Cerebellar cortex (tissue), 1 donor: ENCODE measurements at regions not wholly inside any gene's neighbourhood (a gene's known extent, or its start where the extent isn't known, plus 50 kb on each side); places are given as distances from the start of the nearest gene placed in this dataset.

ENCODE experiments used
- DNase-seq: peaks from one replicate; pipeline ENCODE4 v3.0.0-alpha.2; 2015; ENCODE audit warnings: low spot score

DNA sequence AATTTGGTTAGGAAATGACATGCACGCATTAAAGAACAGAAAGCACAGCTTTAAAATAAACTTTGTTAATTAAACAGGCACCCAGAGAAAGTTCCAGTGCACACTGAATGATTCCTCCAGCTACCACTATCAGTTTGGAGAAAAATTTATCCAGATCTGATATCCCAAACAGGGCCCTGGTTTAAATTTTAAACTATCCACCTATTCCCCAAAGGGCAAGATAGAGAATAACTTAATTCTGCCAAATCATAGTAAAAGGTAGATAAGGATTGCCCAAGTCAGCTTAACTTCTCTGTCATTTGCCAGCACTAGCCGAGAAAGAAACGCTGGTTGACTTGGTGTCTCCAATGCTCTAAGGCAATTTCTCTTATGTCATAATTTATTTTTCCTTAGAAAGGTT lies 321.9 kb upstream of the PKDCC start:
- no peak for DNase-seq

DNA sequence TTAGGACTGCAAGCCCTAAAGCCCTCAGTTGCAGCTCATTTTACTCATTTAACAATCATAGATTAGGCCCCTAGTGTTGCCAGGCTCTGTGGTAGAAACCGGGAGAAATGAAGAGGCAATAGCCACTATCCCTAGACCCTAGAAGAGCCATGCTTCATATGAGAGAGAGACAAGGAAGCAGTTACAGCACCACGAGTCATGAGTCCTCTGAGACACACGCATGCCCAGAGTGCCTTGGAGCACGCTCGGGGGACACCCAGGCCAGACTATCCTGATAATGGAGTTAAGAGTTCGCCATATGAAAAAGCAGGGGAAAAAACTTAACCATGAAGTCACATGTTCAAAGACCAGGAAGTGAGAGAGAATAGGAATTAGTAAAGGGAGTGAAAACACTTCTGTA lies 321.5 kb upstream of the PKDCC start:
- DNase-seq: no peak

DNA sequence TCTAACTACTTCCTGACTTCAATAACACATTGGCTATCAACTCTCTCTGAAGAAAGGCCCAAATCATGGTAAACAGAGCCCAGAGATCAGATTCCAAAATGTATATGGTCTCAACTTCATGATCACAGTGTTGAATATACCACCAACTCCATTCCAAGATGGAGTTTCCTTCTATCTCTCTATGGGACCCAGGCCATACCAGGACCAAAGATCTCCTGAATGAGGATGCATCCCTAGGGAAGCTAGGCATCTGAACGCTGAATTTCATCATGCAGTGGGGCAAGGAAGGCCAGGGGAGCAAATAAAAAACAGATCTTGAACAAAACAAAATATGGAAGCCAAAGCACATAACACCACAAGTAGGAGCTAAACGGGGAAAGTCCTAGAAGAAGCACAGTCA lies 320.7 kb upstream of the PKDCC start:
- DNase-seq: no peak

DNA sequence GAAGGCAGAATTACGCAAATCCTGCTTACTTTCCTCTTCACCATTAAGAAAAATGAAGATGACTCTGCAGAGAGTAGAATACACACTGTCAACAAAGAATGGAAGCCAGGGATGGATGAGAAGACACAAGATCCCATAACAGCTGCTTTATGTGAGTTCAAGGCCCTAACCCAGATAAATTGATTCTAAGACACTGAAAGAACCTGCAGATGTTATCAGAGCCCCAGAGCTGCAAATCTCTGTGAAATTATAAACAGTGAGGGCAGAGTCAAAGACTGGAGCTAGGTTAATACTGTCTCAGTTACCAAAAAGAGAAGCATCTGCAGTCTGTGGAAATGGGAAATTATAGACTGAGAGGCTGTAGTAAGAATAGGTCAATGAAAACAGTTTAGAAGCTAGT lies 320.1 kb upstream of the PKDCC start:
- DNase-seq: no peak

DNA sequence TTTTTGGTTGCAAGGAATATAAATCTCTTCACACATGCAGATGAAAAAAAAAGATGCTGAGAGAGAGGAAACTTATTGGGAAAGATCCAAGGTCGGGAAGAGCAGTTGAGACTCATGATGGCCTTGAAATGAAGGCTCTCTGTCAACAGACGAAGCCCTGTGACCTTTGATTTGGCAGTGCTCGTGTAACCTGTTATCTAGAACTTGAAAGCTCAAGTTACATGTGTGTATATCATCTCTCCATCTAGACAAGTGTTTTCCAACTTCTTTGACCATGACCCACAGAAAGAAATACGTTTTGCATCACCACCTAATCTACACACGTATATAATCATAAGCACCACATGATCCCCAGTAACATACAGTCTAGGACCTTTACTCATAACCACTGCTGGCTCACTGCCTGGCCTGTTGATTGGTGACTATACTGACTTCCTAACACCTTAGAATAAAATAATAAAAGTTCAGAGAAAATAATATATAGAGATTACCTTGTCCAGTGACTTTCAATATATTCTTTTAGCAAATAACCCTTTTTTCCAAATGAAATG lies 319.0 kb upstream of the PKDCC start:
- no peak for DNase-seq

DNA sequence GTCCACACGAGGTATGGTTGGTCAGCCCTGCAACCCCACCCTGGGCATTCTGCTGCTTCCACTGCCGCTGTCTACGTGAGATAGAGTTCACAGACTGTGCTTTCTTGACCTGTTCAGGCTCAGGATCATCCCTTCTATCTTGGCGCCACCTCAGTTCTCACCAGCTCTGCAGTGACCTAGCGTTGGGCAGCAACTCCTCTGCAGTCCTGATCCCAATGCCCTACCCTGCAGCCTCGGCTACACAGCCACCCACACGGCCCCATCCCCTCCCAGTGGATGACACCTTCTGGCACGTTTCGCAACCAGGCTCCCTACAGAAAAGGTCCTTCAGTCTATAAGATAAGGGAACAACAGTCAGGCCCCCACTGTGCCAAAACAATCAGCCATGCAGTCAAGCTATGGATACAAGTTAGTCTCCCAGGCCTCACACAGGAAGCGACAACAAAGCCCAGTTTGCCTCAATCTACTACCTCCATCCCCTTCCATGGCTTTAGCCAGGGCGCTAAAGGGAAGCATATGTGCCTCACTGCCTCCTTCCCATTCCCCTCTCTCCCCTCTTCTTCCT lies 317.9 kb upstream of the PKDCC start:
- DNase-seq: no peak

DNA sequence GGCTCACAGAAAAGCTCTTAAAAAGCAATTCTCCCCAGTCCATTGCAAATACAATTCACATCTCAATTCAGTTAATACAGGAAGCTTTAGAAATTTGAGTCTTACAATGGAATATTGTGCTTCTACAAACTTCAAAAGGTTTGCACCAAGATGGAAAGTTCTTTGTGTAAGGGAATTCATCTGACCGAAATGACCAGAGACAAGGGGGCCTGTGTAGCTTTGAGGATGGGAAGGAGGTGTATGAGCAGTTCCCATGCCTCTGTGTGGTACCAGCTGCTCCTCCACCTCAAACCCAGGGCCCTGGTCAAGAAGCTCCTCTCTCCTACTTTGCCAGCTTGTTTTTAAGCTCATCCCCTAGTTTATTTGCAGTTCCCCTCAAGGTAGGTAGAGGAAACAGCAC lies 312.8 kb upstream of the PKDCC start:
- DNase-seq: no peak

DNA sequence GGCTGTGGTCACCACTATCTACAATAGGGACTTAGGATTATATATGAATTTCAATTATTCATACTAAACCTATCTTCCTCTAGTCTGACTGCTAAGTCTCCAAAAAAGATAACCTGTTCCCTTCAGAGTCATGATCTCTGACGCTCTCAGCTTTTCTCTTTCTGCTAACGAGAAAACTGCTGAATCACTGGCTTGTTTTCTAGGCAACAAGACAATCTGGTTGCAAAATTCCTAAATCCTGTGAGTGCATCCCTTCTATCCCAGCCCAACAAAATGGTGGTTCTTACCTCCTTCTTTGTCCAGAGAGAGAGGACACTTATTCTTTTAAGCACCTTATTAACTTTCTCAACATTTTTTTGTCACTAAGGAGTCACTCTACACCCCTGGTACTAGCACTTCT lies 312.3 kb upstream of the PKDCC start:
- DNase-seq: no peak

DNA sequence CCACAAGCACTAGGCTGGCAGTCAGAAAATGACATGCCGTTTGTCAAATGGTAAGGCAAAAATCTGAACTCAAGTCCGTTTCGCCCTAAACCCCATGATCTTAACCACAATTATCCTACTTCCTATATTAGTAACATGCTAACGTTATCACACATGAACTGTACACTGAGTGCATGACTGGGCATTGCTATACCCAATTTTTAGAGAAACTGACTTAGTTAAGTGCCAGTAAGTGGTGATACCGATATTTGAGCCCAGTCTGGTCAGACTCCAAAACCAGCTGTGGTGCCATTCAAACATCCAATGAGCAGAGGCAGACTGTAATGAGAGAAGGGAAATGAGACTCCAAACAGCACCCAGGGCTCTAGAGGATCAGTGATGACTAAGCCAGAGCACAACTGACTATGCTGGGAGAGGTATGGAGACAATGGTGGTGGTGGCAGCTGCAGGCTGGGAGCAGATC lies 311.7 kb upstream of the PKDCC start:
- DNase-seq: no peak

DNA sequence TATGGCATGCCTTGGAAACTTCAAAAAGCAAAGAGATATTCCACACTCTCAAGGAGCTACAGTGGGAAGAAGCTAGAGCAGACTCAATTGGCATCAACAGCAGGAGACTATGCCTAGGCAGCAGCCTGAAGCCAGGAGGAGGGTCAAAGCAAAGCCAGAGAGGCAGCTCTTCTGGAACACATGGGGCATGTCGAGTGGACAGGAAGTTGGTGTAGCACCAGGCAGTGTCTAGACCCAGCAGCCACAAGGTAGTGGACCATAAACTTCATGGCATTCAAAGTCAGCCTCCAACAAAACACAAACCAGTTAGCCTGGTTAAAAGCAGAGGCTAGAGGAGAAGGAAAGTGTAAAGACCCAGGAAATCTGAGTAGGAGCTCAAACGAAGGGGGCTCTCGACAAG lies 311.2 kb upstream of the PKDCC start:
- DNase-seq: no peak

DNA sequence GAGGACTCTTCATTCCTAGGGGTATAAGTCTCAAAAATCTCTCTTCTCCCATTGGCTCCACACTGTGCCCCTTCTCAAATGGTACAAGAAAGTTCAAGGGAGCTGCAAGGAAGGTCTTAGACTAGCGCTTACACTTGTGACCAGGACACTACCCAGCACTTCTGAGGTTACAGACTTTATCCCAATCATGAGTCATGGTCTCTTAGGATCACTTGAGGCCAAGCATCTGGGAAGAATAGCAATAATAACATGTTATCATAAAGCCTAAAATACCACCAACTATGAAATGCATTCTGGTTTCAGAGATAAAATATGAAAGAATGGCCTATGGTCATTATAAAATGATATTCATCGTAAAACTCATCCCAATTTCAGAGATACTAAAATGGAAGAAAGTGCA lies 309.9 kb upstream of the PKDCC start:
- DNase-seq: no peak

DNA sequence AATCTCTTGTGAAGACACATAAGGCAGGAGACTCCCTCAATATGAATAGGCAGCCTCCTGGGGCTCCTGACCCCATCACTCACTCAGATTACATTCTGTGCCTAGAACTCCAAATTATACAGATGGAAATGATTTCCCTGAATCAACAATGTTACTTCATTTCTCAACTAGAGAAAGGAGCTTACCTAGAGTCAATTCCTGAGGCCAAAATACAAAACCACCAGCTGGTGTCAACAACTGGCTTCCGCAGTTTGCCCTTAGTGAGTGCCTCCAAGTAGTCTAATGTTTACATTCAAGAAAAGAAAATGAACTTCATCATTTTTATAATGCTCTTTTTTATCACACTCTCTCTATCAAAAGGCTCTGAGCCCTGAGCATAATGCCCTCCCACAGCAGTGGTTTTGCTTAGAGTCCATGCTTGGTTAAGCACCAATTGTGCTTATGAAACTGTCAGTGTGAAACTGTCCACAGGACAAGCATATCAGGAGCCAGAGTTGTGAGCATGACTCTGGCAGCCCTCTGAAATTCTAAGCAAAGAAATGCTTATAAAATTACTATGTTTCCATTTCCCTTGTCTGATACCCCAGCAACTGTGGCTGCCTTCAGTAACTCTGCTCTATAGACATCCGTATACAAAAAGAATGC lies 305.7 kb upstream of the PKDCC start:
- no peak for DNase-seq

DNA sequence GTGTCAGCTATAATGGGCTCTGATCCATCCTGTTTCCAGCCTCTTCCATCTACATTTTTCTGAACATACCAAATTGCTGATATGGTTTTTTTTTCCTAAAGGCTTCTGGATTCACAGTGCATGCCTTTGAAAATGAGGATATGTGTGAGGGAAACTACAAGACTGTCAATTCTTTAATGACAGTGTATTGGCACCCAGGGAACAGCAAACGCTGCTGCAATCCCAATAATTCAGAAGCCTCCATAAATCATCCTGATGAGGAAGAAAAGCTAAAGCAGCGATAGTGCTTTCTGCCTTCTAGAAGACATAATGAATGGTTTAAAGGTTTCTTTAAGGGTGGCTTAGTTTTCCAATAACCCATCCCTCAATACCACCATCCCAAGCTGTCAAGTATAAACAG lies 304.5 kb upstream of the PKDCC start:
- DNase-seq: no peak

DNA sequence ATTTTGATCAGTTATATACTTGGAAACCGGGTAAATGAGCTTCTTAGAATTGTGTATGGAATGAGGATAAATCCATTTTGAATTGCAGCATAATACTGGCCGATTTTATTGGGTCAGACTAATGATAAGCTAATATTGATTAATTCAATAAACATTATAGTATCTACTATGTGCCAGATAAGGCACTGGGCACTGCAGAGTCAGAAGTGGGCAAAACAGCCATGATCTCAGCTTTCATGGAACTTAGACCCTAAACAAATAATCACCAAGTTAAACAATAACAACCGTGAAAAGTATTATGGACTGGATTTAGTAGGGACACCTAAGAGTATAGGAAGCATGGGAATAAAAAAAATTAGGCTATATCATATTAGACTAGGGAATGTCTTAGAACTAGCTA lies 297.0 kb upstream of the PKDCC start:
- no peak for DNase-seq

DNA sequence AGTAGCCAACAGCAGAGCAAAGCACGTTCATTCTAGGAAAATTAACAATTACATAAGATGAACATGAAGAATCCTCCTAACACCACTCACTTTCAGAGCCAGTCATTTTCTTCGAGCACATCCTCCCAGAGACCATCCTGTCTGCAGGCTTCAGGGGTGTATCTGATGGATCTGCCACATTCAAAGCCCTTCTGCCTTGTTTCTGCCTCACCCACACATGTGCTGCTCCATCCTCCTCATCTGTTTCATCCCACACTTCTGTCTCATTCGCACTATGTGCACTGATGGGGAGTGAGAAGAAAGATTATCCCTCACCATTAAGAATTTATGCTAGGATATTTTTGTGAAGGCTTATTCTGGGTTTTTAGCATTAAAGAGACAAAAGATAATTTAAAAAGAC lies 287.9 kb upstream of the PKDCC start:
- DNase-seq: no peak

DNA sequence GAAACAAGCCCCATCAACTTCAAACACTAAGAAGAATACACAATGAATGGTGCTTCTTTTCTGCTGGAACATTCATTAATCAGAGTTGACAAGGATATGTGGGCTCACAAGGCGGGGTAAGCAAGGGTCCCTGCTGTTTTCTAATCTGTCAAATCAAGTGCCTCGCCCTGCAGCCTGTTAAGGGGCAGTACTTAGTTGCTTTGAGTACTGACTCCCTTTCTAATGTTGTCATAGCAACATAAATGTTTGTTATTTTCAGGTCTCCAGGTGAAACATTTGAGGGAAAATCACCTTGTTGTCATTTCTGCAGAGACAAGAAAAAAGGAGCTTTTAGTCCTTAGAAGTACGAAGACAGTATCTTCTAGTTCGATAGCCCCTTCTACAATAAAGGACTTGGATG lies 284.7 kb upstream of the PKDCC start:
- no peak for DNase-seq

DNA sequence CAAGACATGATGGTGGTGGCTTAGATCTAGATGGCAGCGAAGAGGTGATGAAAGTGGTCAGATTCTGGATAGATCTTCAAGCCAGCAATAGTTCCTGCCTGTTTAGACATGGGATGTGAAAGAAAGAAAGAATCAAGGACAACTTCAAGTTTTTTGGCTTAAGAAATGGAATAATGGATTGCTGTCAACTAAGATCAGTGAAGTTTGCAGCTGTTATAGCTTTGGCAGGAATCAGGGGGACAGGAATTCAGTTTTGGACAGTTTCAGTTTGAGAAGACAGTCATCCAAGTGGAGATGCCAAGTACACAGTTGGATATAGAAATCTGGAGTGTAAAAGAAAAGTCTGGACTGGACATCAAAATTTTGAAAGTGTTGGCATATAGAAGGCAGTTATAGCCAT lies 283.7 kb upstream of the PKDCC start:
- DNase-seq: no peak

DNA sequence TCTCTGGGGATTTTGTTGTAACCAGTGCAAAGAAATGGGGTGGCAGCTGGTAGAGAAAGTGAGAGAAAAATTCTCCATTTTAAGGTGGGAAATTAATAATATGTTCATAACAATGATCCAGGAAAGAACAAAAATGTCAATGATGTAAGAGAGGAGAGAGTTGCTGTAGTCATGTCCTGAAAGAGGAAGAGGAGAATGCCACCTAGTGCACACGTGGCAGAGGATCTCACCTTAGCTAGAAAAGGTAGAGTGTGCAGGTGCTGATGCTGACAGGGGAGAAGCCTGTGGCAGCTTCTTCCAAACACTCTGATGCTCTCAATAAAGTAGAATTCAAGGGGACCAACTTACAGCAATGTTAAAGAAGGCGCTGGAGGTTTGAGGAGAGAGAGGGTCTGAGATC lies 282.9 kb upstream of the PKDCC start:
- DNase-seq: no peak

DNA sequence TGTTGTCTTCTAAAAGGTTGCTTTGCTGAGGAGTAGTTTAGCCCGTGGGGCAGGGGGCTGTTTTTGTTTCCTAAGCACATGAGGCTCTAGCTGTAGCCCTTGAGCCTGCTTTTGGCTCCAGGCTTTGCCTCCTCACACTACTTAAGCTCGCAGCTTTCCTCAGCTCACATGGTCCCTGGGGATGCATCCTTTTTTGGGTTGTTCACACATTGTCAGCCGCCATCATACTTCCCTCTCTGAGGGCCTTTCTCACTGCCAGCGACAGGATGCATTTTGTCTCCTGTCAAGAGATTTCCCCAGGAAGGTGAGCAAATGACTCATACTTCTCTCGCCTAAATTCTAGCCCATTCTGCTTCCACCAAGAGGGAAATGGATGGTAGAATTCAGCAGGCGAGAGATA lies 279.5 kb upstream of the PKDCC start:
- no peak for DNase-seq

DNA sequence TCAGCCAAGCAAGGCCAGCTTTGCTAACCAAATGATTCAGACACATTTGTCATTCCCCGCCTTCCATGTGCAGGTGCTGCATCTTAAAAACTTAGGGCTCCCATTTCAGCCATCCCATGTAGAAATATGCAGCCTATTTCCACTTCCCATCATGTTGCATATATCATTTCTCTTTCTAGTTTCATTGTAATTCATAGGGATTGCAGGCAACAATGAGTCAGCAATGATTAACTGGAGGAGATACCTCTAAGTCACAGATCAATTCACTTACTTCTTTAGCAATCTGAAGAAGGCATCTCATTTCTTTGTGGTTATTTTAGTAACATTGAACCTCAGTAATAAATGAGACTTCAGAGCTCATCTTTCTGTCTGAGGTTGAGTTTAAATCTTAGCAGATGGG lies 276.1 kb upstream of the PKDCC start:
- DNase-seq: no peak

DNA sequence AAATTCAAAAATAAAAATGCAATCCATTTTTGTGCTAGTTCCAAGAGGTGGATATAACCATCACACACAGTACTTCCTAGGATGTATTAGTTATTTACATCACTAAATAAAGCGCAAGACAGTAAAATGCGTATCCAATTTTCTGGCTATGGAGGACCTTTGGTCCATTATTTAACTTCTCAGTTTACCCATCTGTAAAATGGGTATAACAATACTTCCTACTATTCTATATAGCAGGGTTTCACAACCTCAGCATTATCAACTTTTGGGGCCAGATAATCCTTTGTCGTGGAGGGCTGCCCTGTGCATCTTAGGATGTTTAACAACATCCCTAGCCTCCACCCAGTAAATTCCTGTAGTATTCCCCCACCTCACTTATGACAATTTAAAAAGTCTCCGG lies 275.1 kb upstream of the PKDCC start:
- no peak for DNase-seq

DNA sequence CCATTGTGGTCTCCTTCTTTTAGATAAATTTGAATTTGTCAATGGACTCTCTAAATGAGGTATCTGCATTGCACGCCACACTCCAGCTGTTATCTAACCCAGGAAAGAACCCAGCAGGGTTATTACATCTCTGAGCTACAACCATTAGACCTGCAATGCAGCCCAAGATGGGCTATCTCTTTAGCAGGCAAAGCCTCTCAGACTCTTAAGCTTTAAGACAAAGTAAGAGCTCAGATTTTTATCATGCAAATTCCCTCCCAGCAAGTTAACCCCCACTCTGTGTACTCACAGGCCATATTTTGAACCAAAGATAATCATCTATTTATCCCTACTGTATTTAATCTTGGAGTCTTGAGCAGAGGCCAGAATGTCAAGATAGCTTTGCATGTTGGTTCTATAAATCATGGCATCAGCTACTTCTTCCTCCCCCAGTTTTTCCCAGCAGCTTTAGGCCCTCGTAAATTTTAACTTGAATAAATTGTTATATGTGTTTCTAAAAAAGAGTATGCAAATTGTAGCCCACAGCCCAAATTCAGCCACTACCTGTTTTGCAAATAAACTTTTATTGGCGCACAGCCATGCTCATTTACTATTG lies 273.7 kb upstream of the PKDCC start:
- no peak for DNase-seq

DNA sequence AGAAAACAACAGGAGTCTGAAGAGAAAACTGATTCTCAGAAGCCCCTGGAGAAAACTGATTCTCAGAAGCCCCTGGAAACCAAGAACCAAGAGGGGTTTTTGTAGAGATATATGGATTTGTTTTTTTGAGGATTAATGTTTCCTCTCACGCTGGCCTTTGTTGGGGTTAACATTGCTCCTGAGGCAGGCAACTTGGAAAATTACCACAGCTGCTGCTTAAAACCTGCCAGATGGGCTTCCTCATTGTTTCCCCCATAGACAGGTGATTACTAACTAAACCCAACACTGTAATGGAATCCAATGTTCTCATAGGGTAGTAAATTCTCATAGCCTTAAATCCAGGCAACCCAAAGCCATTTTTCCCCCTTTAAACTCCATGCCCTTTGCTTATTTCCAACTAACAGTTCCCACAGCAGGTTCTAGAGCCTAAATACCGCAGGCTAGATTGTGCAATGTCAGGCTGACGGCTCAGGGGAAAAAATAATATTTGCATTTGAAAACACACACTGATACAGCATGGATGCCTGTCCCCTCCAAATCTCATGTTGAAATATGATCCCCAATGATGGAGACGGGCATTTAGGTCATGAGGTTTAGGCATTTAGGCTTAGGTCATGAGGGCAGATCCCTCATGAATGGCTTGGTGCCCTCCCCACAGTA lies 272.3 kb upstream of the PKDCC start:
- no peak for DNase-seq
